Stimulated activated CD4-positive, alpha-beta T cell treated with anti-CD3 and anti-CD28 coated beads, Interleukin-4, amount 100 ng/mL, for 1 hour (primary cell): ENCODE measurements at regions not wholly inside any gene's neighbourhood (a gene's known extent, or its start where the extent isn't known, plus 50 kb on each side); places are given as distances from the start of the nearest gene placed in this dataset.
"Not testable (repeated sequence)": the region's sequence is repeated elsewhere in the genome, so short reads cannot be mapped to it uniquely, and the experiment has no call there.

Experiments used
- DNase-seq: peaks from one replicate; pipeline ENCODE4 v3.0.0-alpha.2; 2020

- no peak for DNase-seq
These were observed 467.7 kb upstream of the KLF6 start for GRCh38 chr10:4252701-4253100.

GRCh38 chr10:4250587-4250887 lies 465.5 kb upstream of the KLF6 start:
- DNase-seq = no peak

- DNase-seq = no peak
These were observed 465.0 kb upstream of the KLF6 start for GRCh38 chr10:4249841-4250586.

GRCh38 chr10:4247379-4247778 lies 462.4 kb upstream of the KLF6 start:
- DNase-seq = no peak

GRCh38 chr10:4246881-4247358 lies 461.9 kb upstream of the KLF6 start:
- no peak for DNase-seq

- DNase-seq = no peak
These were observed 458.6 kb upstream of the KLF6 start for GRCh38 chr10:4243651-4244050.

GRCh38 chr10:4243169-4243568 lies 458.2 kb upstream of the KLF6 start:
- no peak for DNase-seq

GRCh38 chr10:4242561-4243035 lies 457.6 kb upstream of the KLF6 start:
- no peak for DNase-seq

- DNase-seq = no peak
These were observed 456.8 kb upstream of the KLF6 start for GRCh38 chr10:4241724-4242345.

- DNase-seq = no peak
These were observed 455.7 kb upstream of the KLF6 start for GRCh38 chr10:4240608-4241197.

GRCh38 chr10:4239186-4239585 lies 454.2 kb upstream of the KLF6 start:
- DNase-seq = no peak

- not testable (repeated sequence) for DNase-seq
These were observed 451.9 kb upstream of the KLF6 start for GRCh38 chr10:4236905-4237304.

- DNase-seq = peak; percentile 8
These were observed 449.7 kb upstream of the KLF6 start for GRCh38 chr10:4234661-4235060.

- no peak for DNase-seq
These were observed 446.4 kb upstream of the KLF6 start for GRCh38 chr10:4231439-4231838.

- no peak for DNase-seq
These were observed 445.0 kb upstream of the KLF6 start for GRCh38 chr10:4230036-4230435.

- DNase-seq = no peak
These were observed 444.1 kb upstream of the KLF6 start for GRCh38 chr10:4229106-4229505.

- no peak for DNase-seq
These were observed 442.6 kb upstream of the KLF6 start for GRCh38 chr10:4227586-4227985.

- no peak for DNase-seq
These were observed 442.0 kb upstream of the KLF6 start for GRCh38 chr10:4226941-4227540.

- DNase-seq = no peak
These were observed 439.2 kb upstream of the KLF6 start for GRCh38 chr10:4224178-4224577.

- not testable (repeated sequence) for DNase-seq
These were observed 436.3 kb upstream of the KLF6 start for GRCh38 chr10:4221310-4221709.

- DNase-seq = no peak
These were observed 434.9 kb upstream of the KLF6 start for GRCh38 chr10:4219901-4220300.

GRCh38 chr10:4217653-4218052 lies 432.6 kb upstream of the KLF6 start:
- no peak for DNase-seq

GRCh38 chr10:4217187-4217586 lies 432.2 kb upstream of the KLF6 start:
- DNase-seq = no peak

GRCh38 chr10:4216726-4217125 lies 431.7 kb upstream of the KLF6 start:
- no peak for DNase-seq
